ENCODE measurements at regions not wholly inside any gene's neighbourhood (a gene's known extent, or its start where the extent isn't known, plus 50 kb on each side); places are given as distances from the start of the nearest gene placed in this dataset.

GRCh38 chr2:142786918-142787702, 90.4 kb upstream of the KYNU start:
- no peak for DNase-seq
- no peak for TF ChIP-seq GATA1 (IDR thresholded peaks at IDR 0.05; ENCODE audit: low read depth, low read length)
- no peak for TF ChIP-seq POLR2A (IDR thresholded peaks at IDR 0.05; ENCODE audit: low read length)

GRCh38 chr2:142782942-142783443, 94.5 kb upstream of the KYNU start:
- DNase-seq = no peak
- TF ChIP-seq POLR2A (IDR thresholded peaks at IDR 0.05; ENCODE audit: low read length) (no peak), GATA1 (IDR thresholded peaks at IDR 0.05; ENCODE audit: low read depth, low read length) (no peak)

- no peak for DNase-seq
- TF ChIP-seq POLR2A (IDR thresholded peaks at IDR 0.05; ENCODE audit: low read length) = no peak
- no peak for TF ChIP-seq GATA1 (IDR thresholded peaks at IDR 0.05; ENCODE audit: low read depth, low read length)
Measured at GRCh38 chr2:142781146-142781545, 96.3 kb upstream of the KYNU start.

GRCh38 chr2:142778289-142778688, 99.2 kb upstream of the KYNU start:
- DNase-seq = no peak
- TF ChIP-seq POLR2A (IDR thresholded peaks at IDR 0.05; ENCODE audit: low read length) (no peak), GATA1 (IDR thresholded peaks at IDR 0.05; ENCODE audit: low read depth, low read length) (no peak)

GRCh38 chr2:142777742-142778141, 99.7 kb upstream of the KYNU start:
- no peak for DNase-seq
- TF ChIP-seq GATA1 (IDR thresholded peaks at IDR 0.05; ENCODE audit: low read depth, low read length) (no peak), POLR2A (IDR thresholded peaks at IDR 0.05; ENCODE audit: low read length) (no peak)

- TF ChIP-seq GATA1 (IDR thresholded peaks at IDR 0.05; ENCODE audit: low read depth, low read length) (no peak), POLR2A (IDR thresholded peaks at IDR 0.05; ENCODE audit: low read length) (no peak)
- DNase-seq = no peak
Measured at GRCh38 chr2:142769761-142770160, 107.7 kb upstream of the KYNU start.

- TF ChIP-seq POLR2A (IDR thresholded peaks at IDR 0.05; ENCODE audit: low read length) = no peak
- no peak for TF ChIP-seq GATA1 (IDR thresholded peaks at IDR 0.05; ENCODE audit: low read depth, low read length)
- no peak for DNase-seq
Measured at GRCh38 chr2:142767847-142768246, 109.6 kb upstream of the KYNU start.

GRCh38 chr2:142758973-142759372, 118.5 kb upstream of the KYNU start:
- TF ChIP-seq POLR2A (IDR thresholded peaks at IDR 0.05; ENCODE audit: low read length) = no peak
- TF ChIP-seq GATA1 (IDR thresholded peaks at IDR 0.05; ENCODE audit: low read depth, low read length) = no peak
- DNase-seq = no peak

- DNase-seq = no peak
Measured at GRCh38 chr2:142757111-142757510, 120.4 kb upstream of the KYNU start.

GRCh38 chr2:142756430-142756829, 121.0 kb upstream of the KYNU start:
- no peak for DNase-seq
- TF ChIP-seq GATA1 (IDR thresholded peaks at IDR 0.05; ENCODE audit: low read depth, low read length) (no peak), POLR2A (IDR thresholded peaks at IDR 0.05; ENCODE audit: low read length) (no peak)

More at GRCh38 chr2:142757111-142757510, 120.4 kb upstream of the KYNU start:
- TF ChIP-seq GATA1 (IDR thresholded peaks at IDR 0.05; ENCODE audit: low read depth, low read length) (no peak), POLR2A (IDR thresholded peaks at IDR 0.05; ENCODE audit: low read length) (no peak)

- TF ChIP-seq POLR2A (IDR thresholded peaks at IDR 0.05; ENCODE audit: low read length) = no peak
- TF ChIP-seq GATA1 (IDR thresholded peaks at IDR 0.05; ENCODE audit: low read depth, low read length) = no peak
- no peak for DNase-seq
Measured at GRCh38 chr2:142755191-142755590, 122.3 kb upstream of the KYNU start.

GRCh38 chr2:142754182-142754581, 123.3 kb upstream of the KYNU start:
- no peak for DNase-seq
- TF ChIP-seq POLR2A (IDR thresholded peaks at IDR 0.05; ENCODE audit: low read length) (no peak), GATA1 (IDR thresholded peaks at IDR 0.05; ENCODE audit: low read depth, low read length) (no peak)

- TF ChIP-seq POLR2A (IDR thresholded peaks at IDR 0.05; ENCODE audit: low read length) (no peak), GATA1 (IDR thresholded peaks at IDR 0.05; ENCODE audit: low read depth, low read length) (no peak)
- DNase-seq = no peak
Measured at GRCh38 chr2:142750858-142751257, 126.6 kb upstream of the KYNU start.

- TF ChIP-seq POLR2A (IDR thresholded peaks at IDR 0.05; ENCODE audit: low read length) (no peak), GATA1 (IDR thresholded peaks at IDR 0.05; ENCODE audit: low read depth, low read length) (no peak)
- no peak for DNase-seq
Measured at GRCh38 chr2:142748559-142749099, 128.8 kb upstream of the KYNU start.

- TF ChIP-seq GATA1 (IDR thresholded peaks at IDR 0.05; ENCODE audit: low read depth, low read length) = no peak
- TF ChIP-seq POLR2A (IDR thresholded peaks at IDR 0.05; ENCODE audit: low read length) = no peak
Measured at GRCh38 chr2:142745691-142746090, 131.8 kb upstream of the KYNU start.

More at GRCh38 chr2:142745691-142746090, 131.8 kb upstream of the KYNU start:
- no peak for DNase-seq
